SK-N-SH treated with all-trans-retinoic acid at 6 μM for 48 hours (cell line): ENCODE measurements at regions not wholly inside any gene's neighbourhood (a gene's known extent, or its start where the extent isn't known, plus 50 kb on each side); places are given as distances from the start of the nearest gene placed in this dataset.
"Not testable (repeated sequence)": the region's sequence is repeated elsewhere in the genome, so short reads cannot be mapped to it uniquely, and the experiment has no call there.

Experiments used
- ATAC-seq: fragments of 200-7000 bp; cut with Tn5 transposase; 3 replicates; pipeline ENCODE4 v1.9.1; 2020; ENCODE audit warnings: mild to moderate bottlenecking, moderate library complexity
- ARNTL ChIP-seq: fragments of 450-650 bp; formaldehyde crosslinking; IDR thresholded peaks from 2 replicates; pipeline ENCODE4 v1.5.0; 2020; ENCODE audit warnings: low read depth, mild to moderate bottlenecking, moderate library complexity, borderline replicate concordance
- BACH2 ChIP-seq: fragments of 250-450 bp; sonication (Bioruptor Pico); IDR thresholded peaks from 2 replicates; pipeline ENCODE4 v1.9.0; 2021; ENCODE audit warnings: mild to moderate bottlenecking, borderline replicate concordance
- CSDC2 ChIP-seq: fragments of 250-450 bp; sonication (Bioruptor Pico); IDR thresholded peaks from 2 replicates; pipeline ENCODE4 v1.5.0; 2020; ENCODE audit warnings: mild to moderate bottlenecking, moderate library complexity
- ESRRG ChIP-seq: fragments of 250-450 bp; sonication (Bioruptor Pico); IDR thresholded peaks from 2 replicates; pipeline ENCODE4 v1.6.1; 2021; ENCODE audit warnings: mild to moderate bottlenecking
- GLIS3 ChIP-seq: fragments of 250-450 bp; sonication (Bioruptor Pico); IDR thresholded peaks from 2 replicates; pipeline ENCODE4 v1.5.0; 2020; ENCODE audit warnings: mild to moderate bottlenecking, moderate library complexity
- ISL1 ChIP-seq: fragments of 250-450 bp; sonication (Bioruptor Pico); IDR thresholded peaks from 2 replicates; pipeline ENCODE4 v2.1.2; 2022; ENCODE audit warnings: mild to moderate bottlenecking, moderate library complexity
- OSR1 ChIP-seq: fragments of 250-450 bp; sonication (Bioruptor Pico); IDR thresholded peaks from 2 replicates; pipeline ENCODE4 v1.8.0; 2022; ENCODE audit warnings: moderate library complexity, mild to moderate bottlenecking, inconsistent platforms
- RARB ChIP-seq: fragments of 250-450 bp; sonication (Bioruptor Pico); IDR thresholded peaks from 2 replicates; pipeline ENCODE4 v1.8.0; 2021; ENCODE audit warnings: mild to moderate bottlenecking, moderate library complexity
- SNAI2 ChIP-seq: fragments of 250-450 bp; sonication (Bioruptor Pico); IDR thresholded peaks from 2 replicates; pipeline ENCODE4 v1.5.0; 2020; ENCODE audit warnings: mild to moderate bottlenecking, moderate library complexity
- TCF4 ChIP-seq: fragments of 250-450 bp; sonication (Bioruptor Pico); IDR thresholded peaks from 2 replicates; pipeline ENCODE4 v1.8.0; 2021; ENCODE audit warnings: mild to moderate bottlenecking, moderate library complexity, borderline replicate concordance
- TOX ChIP-seq: fragments of 250-450 bp; sonication (Bioruptor Pico); IDR thresholded peaks from 2 replicates; pipeline ENCODE4 v1.8.0; 2021; ENCODE audit warnings: mild to moderate bottlenecking, moderate library complexity, borderline replicate concordance
- ZFP30 ChIP-seq: fragments of 450-650 bp; formaldehyde crosslinking; IDR thresholded peaks from 2 replicates; pipeline ENCODE4 v1.5.0; 2022; ENCODE audit warnings: mild to moderate bottlenecking, moderate library complexity
- ZNF565 ChIP-seq: fragments of 450-650 bp; formaldehyde crosslinking; conservative IDR thresholded peaks from 2 replicates; pipeline ENCODE4 v1.5.0; 2020; ENCODE audit warnings: low read depth, mild to moderate bottlenecking, moderate library complexity
- ZNF70 ChIP-seq: fragments of 450-650 bp; formaldehyde crosslinking; IDR thresholded peaks from 2 replicates; pipeline ENCODE4 v1.5.0; 2020; ENCODE audit warnings: mild to moderate bottlenecking, moderate library complexity
- ZNF8 ChIP-seq: fragments of 450-650 bp; formaldehyde crosslinking; IDR thresholded peaks from 2 replicates; pipeline ENCODE4 v1.5.0; 2020; ENCODE audit warnings: mild to moderate bottlenecking, moderate library complexity
- TF ChIP-seq, protein P1 (sequence below): fragments of 250-450 bp; sonication (Bioruptor Pico); IDR thresholded peaks from 2 replicates; pipeline ENCODE4 v1.8.0; 2020; ENCODE audit warnings: mild to moderate bottlenecking, moderate library complexity, borderline replicate concordance
- TF ChIP-seq, protein P2 (sequence below): fragments of 250-450 bp; sonication (Bioruptor Pico); IDR thresholded peaks from 2 replicates; pipeline ENCODE4 v1.5.1; 2021; ENCODE audit warnings: mild to moderate bottlenecking, moderate library complexity
- TF ChIP-seq, protein P3 (sequence below): fragments of 250-450 bp; sonication (Bioruptor Pico); IDR thresholded peaks from 2 replicates; pipeline ENCODE4 v1.5.1; 2020; ENCODE audit warnings: low read depth, mild to moderate bottlenecking, moderate library complexity

DNA sequence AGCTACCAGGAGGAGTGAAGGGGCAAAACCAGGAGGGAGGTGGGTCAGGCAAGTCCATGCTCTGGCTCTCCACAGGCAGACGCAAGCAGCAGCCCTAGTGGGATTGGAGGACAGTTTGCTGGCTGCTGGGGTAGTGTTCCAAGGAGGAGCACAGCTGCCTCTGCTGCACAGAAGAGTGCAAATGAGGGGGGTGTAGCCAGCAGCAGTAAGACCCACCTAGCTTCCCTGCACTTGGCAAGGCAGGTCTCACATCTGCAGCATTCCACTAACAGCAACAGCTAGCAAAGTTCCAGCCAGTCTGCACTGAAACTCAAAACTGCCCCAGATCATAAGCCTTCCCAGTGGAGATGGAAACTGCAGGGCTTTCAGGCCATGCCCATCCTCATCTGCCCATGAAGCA, 405.0 kb downstream of the UTRN start:
- TF ChIP-seq TOX (CRISPR knock-in tag) (no peak), GLIS3 (CRISPR knock-in tag) (no peak), ZNF8 (no peak), OSR1 (CRISPR knock-in tag) (no peak), SNAI2 (CRISPR knock-in tag) (no peak), TCF4 (CRISPR knock-in tag) (no peak), CSDC2 (CRISPR knock-in tag) (no peak), ZFP30 (CRISPR knock-in tag) (no peak), RARB (CRISPR knock-in tag) (no peak)
- TF ChIP-seq, protein P1, sequence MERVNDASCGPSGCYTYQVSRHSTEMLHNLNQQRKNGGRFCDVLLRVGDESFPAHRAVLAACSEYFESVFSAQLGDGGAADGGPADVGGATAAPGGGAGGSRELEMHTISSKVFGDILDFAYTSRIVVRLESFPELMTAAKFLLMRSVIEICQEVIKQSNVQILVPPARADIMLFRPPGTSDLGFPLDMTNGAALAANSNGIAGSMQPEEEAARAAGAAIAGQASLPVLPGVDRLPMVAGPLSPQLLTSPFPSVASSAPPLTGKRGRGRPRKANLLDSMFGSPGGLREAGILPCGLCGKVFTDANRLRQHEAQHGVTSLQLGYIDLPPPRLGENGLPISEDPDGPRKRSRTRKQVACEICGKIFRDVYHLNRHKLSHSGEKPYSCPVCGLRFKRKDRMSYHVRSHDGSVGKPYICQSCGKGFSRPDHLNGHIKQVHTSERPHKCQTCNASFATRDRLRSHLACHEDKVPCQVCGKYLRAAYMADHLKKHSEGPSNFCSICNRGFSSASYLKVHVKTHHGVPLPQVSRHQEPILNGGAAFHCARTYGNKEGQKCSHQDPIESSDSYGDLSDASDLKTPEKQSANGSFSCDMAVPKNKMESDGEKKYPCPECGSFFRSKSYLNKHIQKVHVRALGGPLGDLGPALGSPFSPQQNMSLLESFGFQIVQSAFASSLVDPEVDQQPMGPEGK, result no peak
- no peak for ATAC-seq

DNA sequence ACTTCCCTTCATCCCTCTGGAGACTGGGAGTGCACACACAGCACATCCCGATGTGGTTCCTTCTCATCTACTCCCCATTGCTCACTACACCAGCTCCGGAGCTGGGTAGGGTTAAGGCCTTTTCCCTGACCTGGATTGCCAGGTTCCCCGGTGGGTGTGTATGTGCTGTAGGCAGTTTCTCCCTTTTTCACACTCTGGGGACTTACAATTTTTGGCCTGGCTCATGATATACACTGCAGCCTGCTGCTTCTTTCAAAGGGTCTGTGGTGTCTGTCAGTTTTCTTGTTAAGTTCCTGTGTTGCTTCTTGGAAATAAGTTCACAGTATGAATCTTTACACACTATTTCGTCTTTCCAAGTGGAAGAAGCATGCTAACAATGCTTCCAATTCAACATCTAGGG, 405.5 kb downstream of the UTRN start:
- ATAC-seq, result no peak
- no peak for TF ChIP-seq TOX (CRISPR knock-in tag)
- TF ChIP-seq, protein P2, sequence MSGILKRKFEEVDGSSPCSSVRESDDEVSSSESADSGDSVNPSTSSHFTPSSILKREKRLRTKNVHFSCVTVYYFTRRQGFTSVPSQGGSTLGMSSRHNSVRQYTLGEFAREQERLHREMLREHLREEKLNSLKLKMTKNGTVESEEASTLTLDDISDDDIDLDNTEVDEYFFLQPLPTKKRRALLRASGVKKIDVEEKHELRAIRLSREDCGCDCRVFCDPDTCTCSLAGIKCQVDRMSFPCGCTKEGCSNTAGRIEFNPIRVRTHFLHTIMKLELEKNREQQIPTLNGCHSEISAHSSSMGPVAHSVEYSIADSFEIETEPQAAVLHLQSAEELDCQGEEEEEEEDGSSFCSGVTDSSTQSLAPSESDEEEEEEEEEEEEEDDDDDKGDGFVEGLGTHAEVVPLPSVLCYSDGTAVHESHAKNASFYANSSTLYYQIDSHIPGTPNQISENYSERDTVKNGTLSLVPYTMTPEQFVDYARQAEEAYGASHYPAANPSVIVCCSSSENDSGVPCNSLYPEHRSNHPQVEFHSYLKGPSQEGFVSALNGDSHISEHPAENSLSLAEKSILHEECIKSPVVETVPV (CRISPR knock-in tag), result no peak
- TF ChIP-seq OSR1 (CRISPR knock-in tag), result no peak
- no peak for TF ChIP-seq BACH2 (CRISPR knock-in tag)
- TF ChIP-seq ISL1, result no peak
- TF ChIP-seq ZNF565 (CRISPR knock-in tag), result no peak
- TF ChIP-seq, all 23 proteins: peak for 0

DNA sequence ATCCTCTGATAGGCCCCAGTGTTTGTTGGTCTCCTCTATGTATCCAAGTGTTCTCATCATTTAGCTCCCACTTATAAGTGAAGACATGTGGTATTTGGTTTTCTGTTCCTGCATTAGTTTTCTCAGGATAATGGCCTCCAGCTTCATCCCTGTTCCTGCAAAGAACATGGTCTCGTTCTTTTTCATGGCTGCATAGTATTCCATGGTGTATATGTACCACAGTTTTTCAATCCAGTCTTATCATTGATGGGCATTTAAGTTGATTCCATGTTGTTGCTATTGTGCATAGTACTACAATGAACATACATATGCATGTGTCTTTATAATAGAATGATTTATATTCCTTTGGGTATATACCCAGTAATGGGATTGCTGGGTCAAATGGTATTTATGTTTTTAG, 406.9 kb downstream of the UTRN start:
- TF ChIP-seq ZNF8, result peak; percentile 95
- not testable (repeated sequence) for ATAC-seq

DNA sequence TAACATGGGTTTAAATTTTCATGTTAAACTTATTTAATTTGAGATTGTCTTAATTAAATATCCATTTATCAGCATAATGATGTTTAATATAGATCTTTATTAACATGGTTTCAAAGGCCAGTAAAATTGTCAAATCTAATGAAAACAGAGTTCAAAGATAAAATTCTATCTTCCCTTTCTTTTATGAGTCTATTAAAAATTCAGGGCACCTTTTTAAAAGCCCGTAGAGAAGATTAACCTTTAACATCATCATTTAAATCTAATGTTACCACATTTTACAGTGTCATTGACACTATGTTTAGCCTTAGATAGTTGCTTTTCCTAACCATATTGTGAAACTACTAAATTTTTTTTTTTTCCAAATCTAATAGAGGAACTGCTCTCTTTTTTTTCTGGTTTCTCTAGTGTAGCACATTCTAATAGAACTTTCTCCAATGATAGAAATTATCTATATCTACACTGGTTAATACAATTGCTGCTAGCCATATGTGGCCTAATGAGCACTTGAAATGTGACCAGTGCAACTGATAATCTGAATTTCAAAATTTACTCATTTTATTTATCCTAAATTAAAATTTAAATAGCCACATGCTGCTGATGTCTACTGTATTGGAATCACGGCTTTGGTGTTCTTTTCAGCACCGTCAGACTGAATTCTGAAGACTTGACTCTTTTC, 410.9 kb downstream of the UTRN start:
- no peak for TF ChIP-seq SNAI2 (CRISPR knock-in tag)
- TF ChIP-seq TCF4 (CRISPR knock-in tag), result peak; percentile 80
- TF ChIP-seq ZNF565 (CRISPR knock-in tag), result no peak
- no peak for TF ChIP-seq GLIS3 (CRISPR knock-in tag)
- no peak for ATAC-seq

DNA sequence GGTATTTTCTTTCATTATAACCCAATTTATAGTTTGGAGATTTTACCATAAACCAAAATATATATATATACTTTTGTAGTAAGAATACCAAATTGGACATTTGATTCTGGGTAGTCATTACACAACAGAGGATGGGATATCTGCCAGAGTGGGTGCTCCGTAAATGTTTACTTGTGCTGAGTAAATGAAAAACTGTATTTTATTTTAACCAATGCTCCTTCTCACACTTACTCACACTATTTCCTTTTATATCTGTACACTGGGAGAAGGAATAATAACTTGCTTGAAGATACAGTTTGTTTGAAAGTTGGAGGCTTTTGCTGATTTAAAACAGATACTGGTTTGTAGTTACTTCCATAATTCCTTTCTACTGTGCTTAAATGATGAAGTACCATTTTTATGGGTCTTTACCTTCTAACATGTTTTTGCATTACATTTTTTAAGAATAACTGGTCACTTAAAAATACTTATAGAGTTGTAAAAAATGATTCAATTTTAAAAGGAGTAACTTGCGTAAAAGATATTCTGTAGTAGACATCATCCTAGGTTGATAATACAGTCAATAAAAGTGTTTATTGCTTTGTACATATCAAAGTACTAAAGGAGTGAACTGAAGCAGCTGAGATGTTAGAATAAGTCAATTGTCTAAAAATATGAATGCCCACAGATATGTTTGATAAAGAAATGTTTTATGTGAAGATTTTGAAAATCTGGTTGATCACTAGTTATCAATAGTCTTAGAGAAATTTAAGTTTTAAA, 411.7 kb downstream of the UTRN start:
- no peak for ATAC-seq
- TF ChIP-seq ZFP30 (CRISPR knock-in tag) (no peak), ZNF70 (no peak), SNAI2 (CRISPR knock-in tag) (no peak), RARB (CRISPR knock-in tag) (no peak), OSR1 (CRISPR knock-in tag) (no peak), ESRRG (CRISPR knock-in tag) (no peak), ARNTL (CRISPR knock-in tag) (no peak), ZNF565 (CRISPR knock-in tag) (no peak)
- TF ChIP-seq, protein P2 (CRISPR knock-in tag), result no peak
- TF ChIP-seq, protein P3, sequence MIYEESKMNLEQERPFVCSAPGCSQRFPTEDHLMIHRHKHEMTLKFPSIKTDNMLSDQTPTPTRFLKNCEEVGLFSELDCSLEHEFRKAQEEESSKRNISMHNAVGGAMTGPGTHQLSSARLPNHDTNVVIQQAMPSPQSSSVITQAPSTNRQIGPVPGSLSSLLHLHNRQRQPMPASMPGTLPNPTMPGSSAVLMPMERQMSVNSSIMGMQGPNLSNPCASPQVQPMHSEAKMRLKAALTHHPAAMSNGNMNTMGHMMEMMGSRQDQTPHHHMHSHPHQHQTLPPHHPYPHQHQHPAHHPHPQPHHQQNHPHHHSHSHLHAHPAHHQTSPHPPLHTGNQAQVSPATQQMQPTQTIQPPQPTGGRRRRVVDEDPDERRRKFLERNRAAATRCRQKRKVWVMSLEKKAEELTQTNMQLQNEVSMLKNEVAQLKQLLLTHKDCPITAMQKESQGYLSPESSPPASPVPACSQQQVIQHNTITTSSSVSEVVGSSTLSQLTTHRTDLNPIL (CRISPR knock-in tag), result no peak
- TF ChIP-seq, protein P1, result no peak
